HL-60 (cell line): ENCODE measurements at regions not wholly inside any gene's neighbourhood (a gene's known extent, or its start where the extent isn't known, plus 50 kb on each side); places are given as distances from the start of the nearest gene placed in this dataset.

Source experiments
- DNase-seq, 2 experiments: peaks; one replicate each; pipeline ENCODE4 v3.0.0-alpha.2; 2010 to 2020; ENCODE audit warnings: low read depth in 1 of 2, low spot score in 1 of 2
- H3K27ac ChIP-seq: fragments of 250-450 bp; sonication (Bioruptor Pico); replicated peaks from 2 replicates; pipeline ENCODE4 v1.5.1; 2020; ENCODE audit warnings: mild to moderate bottlenecking, moderate library complexity
- H3K27me3 ChIP-seq: fragments of 250-450 bp; sonication (Bioruptor Pico); 2 replicates; pipeline ENCODE4 v1.5.1; 2021; ENCODE audit warnings: mild to moderate bottlenecking, moderate library complexity; ENCODE audit not compliant: insufficient read depth, poor library complexity, severe bottlenecking
- H3K4me3 ChIP-seq: replicated peaks from 2 replicates; pipeline ENCODE4 v1.5.1; 2011; ENCODE audit warnings: mild to moderate bottlenecking, control low read depth, low read length; ENCODE audit not compliant: insufficient read depth
- CTCF ChIP-seq: IDR thresholded peaks from one replicate; pipeline ENCODE4 v1.5.1; 2011; ENCODE audit warnings: low read length, control low read depth, inconsistent platforms; ENCODE audit not compliant: insufficient read depth
- GABPA ChIP-seq: IDR thresholded peaks from 2 replicates; pipeline ENCODE4 v1.6.1; 2012; ENCODE audit warnings: low read depth
- POLR2AphosphoS5 ChIP-seq: IDR thresholded peaks from 2 replicates; pipeline ENCODE4 v1.6.1; 2012; ENCODE audit warnings: low read depth
- REST ChIP-seq: IDR thresholded peaks from 2 replicates; pipeline ENCODE4 v1.6.1; 2012; ENCODE audit warnings: low read depth; ENCODE audit not compliant: insufficient replicate concordance
- SPI1 ChIP-seq: IDR thresholded peaks from 2 replicates; pipeline ENCODE4 v1.6.1; 2012; ENCODE audit warnings: low read depth, mild to moderate bottlenecking, borderline replicate concordance

- TF ChIP-seq POLR2AphosphoS5 (no peak), SPI1 (no peak), CTCF (no peak), GABPA (no peak), REST (no peak)
- H3K27me3 ChIP-seq: no peaks in the 10 kb centered on the region
- DNase-seq: no peak
- H3K4me3 ChIP-seq: no peak overlapping the region
- no peak overlapping the region for H3K27ac ChIP-seq
Measured at GRCh38 chr14:94717808-94718207, 52.1 kb downstream of the GSC start.

- TF ChIP-seq REST: no peak
- no peak for TF ChIP-seq SPI1
- no peak for TF ChIP-seq GABPA
- no peak for TF ChIP-seq POLR2AphosphoS5
- TF ChIP-seq CTCF: no peak
- DNase-seq: no peak
- Histone ChIP-seq H3K27ac (no peak overlapping the region), H3K4me3 (no peak overlapping the region), H3K27me3 (no peaks in the 10 kb centered on the region)
Measured at GRCh38 chr14:94716976-94717375, 52.9 kb downstream of the GSC start.

- H3K27ac ChIP-seq: no peak overlapping the region
- TF ChIP-seq REST (no peak), POLR2AphosphoS5 (no peak), CTCF (no peak), SPI1 (no peak), GABPA (no peak)
- no peaks in the 10 kb centered on the region for H3K27me3 ChIP-seq
- DNase-seq: no peak
- H3K4me3 ChIP-seq: no peak overlapping the region
Measured at GRCh38 chr14:94713115-94713514, 56.8 kb downstream of the GSC start.
